CD14-positive monocyte (primary cell): ENCODE measurements at regions not wholly inside any gene's neighbourhood (a gene's known extent, or its start where the extent isn't known, plus 50 kb on each side); places are given as distances from the start of the nearest gene placed in this dataset.

Experiments
- DNase-seq, 3 donors: peaks; one replicate each; pipeline ENCODE4 v3.0.0-alpha.2; 2011 to 2022
- H2AFZ ChIP-seq: 2 replicates; pipeline ENCODE4 v1.6.0; 2012; ENCODE audit warnings: mild to moderate bottlenecking, low read depth, low read length, inconsistent platforms; ENCODE audit not compliant: insufficient read depth, poor library complexity, severe bottlenecking
- H3K27ac ChIP-seq, 2 donors: 1 replicate in 1 of 2; 2 replicates in 1 of 2; pipeline ENCODE4 v1.5.1; 2012 to 2013; ENCODE audit warnings: low read length in 2 of 2, control low read depth in 1 of 2, inconsistent platforms in 1 of 2, low read depth in 1 of 2, mild to moderate bottlenecking in 1 of 2
- H3K27me3 ChIP-seq, 2 donors: one replicate each; pipeline versions ENCODE4 v1.6.0 to v1.6.1; 2011 to 2013; ENCODE audit warnings: low read length in 2 of 2; ENCODE audit not compliant: control insufficient read depth in 2 of 2, insufficient read depth in 2 of 2
- H3K36me3 ChIP-seq, 2 donors: replicated peaks in 1 of 2; 1 replicate in 1 of 2; 2 replicates in 1 of 2; pipeline versions ENCODE4 v1.5.1 to v1.6.1; 2012 to 2013; ENCODE audit warnings: low read length in 2 of 2, control low read depth in 1 of 2, inconsistent platforms in 1 of 2, mild to moderate bottlenecking in 1 of 2; ENCODE audit not compliant: insufficient read depth in 2 of 2, control insufficient read depth in 1 of 2
- H3K4me1 ChIP-seq, 2 donors: 1 replicate in 1 of 2; 2 replicates in 1 of 2; pipeline versions ENCODE4 v1.5.1 to v1.6.1; 2012 to 2013; ENCODE audit warnings: low read length in 2 of 2, control low read depth in 1 of 2, inconsistent platforms in 1 of 2, mild to moderate bottlenecking in 1 of 2, moderate library complexity in 1 of 2; ENCODE audit not compliant: insufficient read depth in 2 of 2, control insufficient read depth in 1 of 2
- H3K4me2 ChIP-seq: replicated peaks from 2 replicates; pipeline ENCODE3; 2012; ENCODE audit warnings: low read length, moderate library complexity, mild to moderate bottlenecking; ENCODE audit not compliant: poor library complexity, severe bottlenecking; ENCODE audit errors: extremely low read depth
- H3K4me3 ChIP-seq, 3 experiments: fragments of 200-600 bp in 1 of 3; sonication (generic) in 1 of 3; replicated peaks in 1 of 3; 1 replicate in 2 of 3; 2 replicates in 1 of 3; pipeline ENCODE4 v1.5.1; 2011 to 2013; ENCODE audit warnings: low read length in 3 of 3, mild to moderate bottlenecking in 3 of 3, control low read depth in 2 of 3, low read depth in 2 of 3, inconsistent platforms in 1 of 3, moderate library complexity in 1 of 3
- H3K79me2 ChIP-seq: 2 replicates; pipeline ENCODE4 v1.6.0; 2012; ENCODE audit warnings: mild to moderate bottlenecking, control low read depth, inconsistent platforms, low read length, moderate library complexity; ENCODE audit not compliant: insufficient read depth
- H3K9ac ChIP-seq: 2 replicates; pipeline ENCODE4 v1.6.0; 2017; ENCODE audit warnings: low read length, mild to moderate bottlenecking; ENCODE audit not compliant: insufficient read depth, poor library complexity, severe bottlenecking
- H3K9me3 ChIP-seq, 2 donors: replicated peaks in 1 of 2; 1 replicate in 1 of 2; 2 replicates in 1 of 2; pipeline versions ENCODE4 v1.5.1 to v1.6.1; 2012 to 2013; ENCODE audit warnings: low read length in 2 of 2, control low read depth in 1 of 2; ENCODE audit not compliant: control insufficient read depth in 1 of 2, insufficient read depth in 1 of 2
- H4K20me1 ChIP-seq: 2 replicates; pipeline ENCODE4 v1.6.0; 2012; ENCODE audit warnings: mild to moderate bottlenecking, low read length, control low read depth, moderate library complexity; ENCODE audit not compliant: insufficient read depth
- H3K27ac Mint-ChIP-seq, 7 donors: one replicate each; pipeline ENCODE4 v1.8.0; 2020; ENCODE audit warnings: mild to moderate bottlenecking in 7 of 7, mixed read lengths in 7 of 7, moderate library complexity in 6 of 7, inconsistent platforms in 2 of 7
- H3K27me3 Mint-ChIP-seq, 3 donors: one replicate each; pipeline ENCODE4 v1.8.0; 2021 to 2022; ENCODE audit warnings: low read depth in 3 of 3, mild to moderate bottlenecking in 3 of 3, mixed read lengths in 3 of 3, moderate library complexity in 3 of 3, inconsistent platforms in 1 of 3
- H3K36me3 Mint-ChIP-seq, 2 donors: one replicate each; pipeline ENCODE4 v1.8.0; 2020; ENCODE audit warnings: mixed read lengths in 2 of 2, inconsistent platforms in 1 of 2, mild to moderate bottlenecking in 1 of 2
- H3K4me1 Mint-ChIP-seq: one replicate; pipeline ENCODE4 v1.8.0; 2020; ENCODE audit warnings: mild to moderate bottlenecking, mixed read lengths
- H3K4me3 Mint-ChIP-seq, 2 donors: one replicate each; pipeline ENCODE4 v1.8.0; 2020; ENCODE audit warnings: mild to moderate bottlenecking in 2 of 2, mixed read lengths in 2 of 2, moderate library complexity in 1 of 2
- H3K9me3 Mint-ChIP-seq, 7 donors: one replicate each; pipeline ENCODE4 v1.8.0; 2020 to 2022; ENCODE audit warnings: mixed read lengths in 7 of 7, mild to moderate bottlenecking in 6 of 7, moderate library complexity in 6 of 7, inconsistent platforms in 2 of 7
- WGBS: methylation state at CpG from one replicate; pipeline ENCODE4 v1.1.5; 2013; ENCODE audit warnings: missing lambda C conversion rate; ENCODE audit not compliant: insufficient coverage; 5-methylcytosine and 5-hydroxymethylcytosine counted together
- intact Hi-C, 2 donors: fragments of 100-400 bp; cut with micrococcal nuclease; formaldehyde crosslinking; loops; one replicate each; pipeline versions ENCODE4 v1.15.0 to v1.15.1; 2023
- TF ChIP-seq, protein P1 (sequence below): fragments of 200-600 bp; IDR thresholded peaks from one replicate; pipeline ENCODE4 v1.8.0; 2022; ENCODE audit warnings: antibody characterized with exemption, mild to moderate bottlenecking

DNA sequence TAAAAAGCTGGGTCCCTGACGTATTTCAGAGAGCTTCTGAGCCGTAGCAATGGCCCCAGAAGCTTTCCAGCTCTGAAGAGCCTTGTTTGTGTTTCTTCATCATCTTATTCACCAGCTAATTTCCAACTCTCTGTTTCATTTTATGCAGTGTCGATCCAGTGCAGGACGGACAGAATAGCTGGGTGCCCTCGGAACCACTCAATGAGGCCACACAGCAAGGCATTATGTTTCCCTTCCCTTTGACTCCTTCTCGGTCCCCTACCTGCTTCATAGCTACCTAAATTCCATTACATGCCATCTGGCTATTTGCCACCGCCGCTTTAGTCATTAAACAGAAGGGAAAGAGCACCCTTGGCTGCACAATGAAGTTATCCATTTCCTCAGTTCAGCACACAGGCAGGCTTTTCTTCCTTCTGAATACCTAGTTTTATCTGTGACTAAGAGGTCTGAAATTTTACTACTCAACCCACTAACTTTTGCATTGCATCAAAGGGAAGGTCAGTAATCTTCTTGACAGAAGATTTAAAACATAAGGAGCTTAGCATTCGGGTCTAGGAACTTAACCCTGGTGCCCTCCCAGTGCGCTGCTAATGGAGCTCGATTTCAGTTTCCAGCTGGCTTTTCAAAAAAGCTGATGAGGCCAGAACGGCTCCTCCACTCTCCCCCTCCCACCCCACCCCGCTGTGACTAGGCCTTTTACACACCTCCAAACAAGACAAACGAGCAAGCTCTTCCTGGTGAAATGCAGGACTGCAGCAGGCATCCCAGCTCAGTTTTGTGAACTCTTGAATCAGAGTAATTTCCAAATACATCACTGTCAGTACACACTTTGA lies 176.8 kb downstream of the GXYLT1 start:
- TF ChIP-seq, protein P1, sequence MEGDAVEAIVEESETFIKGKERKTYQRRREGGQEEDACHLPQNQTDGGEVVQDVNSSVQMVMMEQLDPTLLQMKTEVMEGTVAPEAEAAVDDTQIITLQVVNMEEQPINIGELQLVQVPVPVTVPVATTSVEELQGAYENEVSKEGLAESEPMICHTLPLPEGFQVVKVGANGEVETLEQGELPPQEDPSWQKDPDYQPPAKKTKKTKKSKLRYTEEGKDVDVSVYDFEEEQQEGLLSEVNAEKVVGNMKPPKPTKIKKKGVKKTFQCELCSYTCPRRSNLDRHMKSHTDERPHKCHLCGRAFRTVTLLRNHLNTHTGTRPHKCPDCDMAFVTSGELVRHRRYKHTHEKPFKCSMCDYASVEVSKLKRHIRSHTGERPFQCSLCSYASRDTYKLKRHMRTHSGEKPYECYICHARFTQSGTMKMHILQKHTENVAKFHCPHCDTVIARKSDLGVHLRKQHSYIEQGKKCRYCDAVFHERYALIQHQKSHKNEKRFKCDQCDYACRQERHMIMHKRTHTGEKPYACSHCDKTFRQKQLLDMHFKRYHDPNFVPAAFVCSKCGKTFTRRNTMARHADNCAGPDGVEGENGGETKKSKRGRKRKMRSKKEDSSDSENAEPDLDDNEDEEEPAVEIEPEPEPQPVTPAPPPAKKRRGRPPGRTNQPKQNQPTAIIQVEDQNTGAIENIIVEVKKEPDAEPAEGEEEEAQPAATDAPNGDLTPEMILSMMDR = no peak
- no peak overlapping the region for H3K27ac Mint-ChIP-seq
- no peaks in the 10 kb centered on the region for H3K4me1 Mint-ChIP-seq
- H3K4me1 ChIP-seq = no peaks in the 10 kb centered on the region
- H3K36me3 ChIP-seq = no peaks in the 10 kb centered on the region
- no peak overlapping the region for H3K4me3 Mint-ChIP-seq
- H3K4me2 ChIP-seq = no peak overlapping the region
- H3K9me3 ChIP-seq = no peaks in the 10 kb centered on the region
- no peaks in the 10 kb centered on the region for H3K36me3 Mint-ChIP-seq
- H3K79me2 ChIP-seq = no peaks in the 10 kb centered on the region
- no peak overlapping the region for H2AFZ ChIP-seq
- no peaks in the 10 kb centered on the region for H3K27me3 Mint-ChIP-seq
- intact Hi-C loops = no loop called here
- 93% methylated on average over 13 of the region's 14 CpGs for WGBS
- no peak overlapping the region for H3K9ac ChIP-seq
- no peaks in the 10 kb centered on the region for H4K20me1 ChIP-seq
- H3K9me3 Mint-ChIP-seq = no peaks in the 10 kb centered on the region
- no peak overlapping the region for H3K4me3 ChIP-seq
- H3K27ac ChIP-seq = no peak overlapping the region
- no peaks in the 10 kb centered on the region for H3K27me3 ChIP-seq
- no peak for DNase-seq

GRCh38 chr12:41966916-41967315 lies 177.8 kb downstream of the GXYLT1 start:
- no peaks in the 10 kb centered on the region for H3K4me1 ChIP-seq

More at GRCh38 chr12:41966916-41967315, 177.8 kb downstream of the GXYLT1 start:
- H3K36me3 ChIP-seq = no peaks in the 10 kb centered on the region
- no peaks in the 10 kb centered on the region for H4K20me1 ChIP-seq
- no peaks in the 10 kb centered on the region for H3K4me1 Mint-ChIP-seq
- no peaks in the 10 kb centered on the region for H3K9me3 ChIP-seq
- no peak for DNase-seq
- WGBS = 100% methylated on average over 2 of the region's 2 CpGs
- no peak overlapping the region for H3K4me3 Mint-ChIP-seq
- no peak overlapping the region for H3K4me2 ChIP-seq
- intact Hi-C loops = no loop called here
- no peak overlapping the region for H2AFZ ChIP-seq
- no peak overlapping the region for H3K4me3 ChIP-seq
- no peaks in the 10 kb centered on the region for H3K27me3 ChIP-seq
- H3K27ac ChIP-seq = no peak overlapping the region
- no peaks in the 10 kb centered on the region for H3K79me2 ChIP-seq
- H3K9me3 Mint-ChIP-seq = no peaks in the 10 kb centered on the region
- no peaks in the 10 kb centered on the region for H3K36me3 Mint-ChIP-seq
- H3K27me3 Mint-ChIP-seq = no peaks in the 10 kb centered on the region
- H3K27ac Mint-ChIP-seq = no peak overlapping the region
- H3K9ac ChIP-seq = no peak overlapping the region
- TF ChIP-seq, protein P1 = no peak
